GM23248 (cell line): ENCODE measurements at regions not wholly inside any gene's neighbourhood (a gene's known extent, or its start where the extent isn't known, plus 50 kb on each side); places are given as distances from the start of the nearest gene placed in this dataset.

ENCODE experiments used
- EZH2 ChIP-seq: fragments of 200-600 bp; sonication (generic); IDR thresholded peaks from 2 replicates; pipeline ENCODE4 v1.6.1; 2018; ENCODE audit warnings: antibody characterized with exemption, mild to moderate bottlenecking; ENCODE audit not compliant: insufficient read depth, poor library complexity, severe bottlenecking
- EZH2phosphoT487 ChIP-seq: fragments of 200-600 bp; sonication (generic); IDR thresholded peaks from 2 replicates; pipeline ENCODE4 v1.6.1; 2018; ENCODE audit warnings: antibody characterized with exemption, moderate library complexity, mild to moderate bottlenecking, low read depth; ENCODE audit not compliant: insufficient read depth

GRCh38 chrX:122816288-122816687 is 367.8 kb upstream of the GRIA3 start:
- TF ChIP-seq EZH2 (no peak), EZH2phosphoT487 (no peak)
